T-cell (primary cell): ENCODE measurements at regions not wholly inside any gene's neighbourhood (a gene's known extent, or its start where the extent isn't known, plus 50 kb on each side); places are given as distances from the start of the nearest gene placed in this dataset.

ENCODE experiments used
- ATAC-seq, 4 experiments: fragments of 200-7000 bp in 3 of 4; fragments of 150-1000 bp in 1 of 4; cut with Tn5 transposase; replicated peaks in 1 of 4; 1 replicate in 3 of 4; 2 replicates in 1 of 4; pipeline ENCODE4 v1.10.0; 2021; ENCODE audit warnings: moderate library complexity in 3 of 4, mild to moderate bottlenecking in 2 of 4, moderate number of reproducible peaks in 1 of 4
- CTCF ChIA-PET, 2 donors: fragments of 300-600 bp; sonication (Branson Sonifier 250); formaldehyde crosslinking; loops; one replicate each; lab custom pipeline; 2022; ENCODE audit warnings: antibody characterized with exemption in 2 of 2; lab: Charles Lee
- POLR2A ChIA-PET, 2 donors: fragments of 300-600 bp; sonication (Branson Sonifier 250); formaldehyde crosslinking; loops; one replicate each; lab custom pipeline; 2022; ENCODE audit warnings: antibody characterized with exemption in 2 of 2; lab: Charles Lee
- DNase-seq, 35 experiments: peaks; one replicate each; pipeline versions ENCODE4 v3.0.0 to v3.0.0-alpha.2; 2013 to 2023
- H3K27ac ChIP-seq: one replicate; pipeline ENCODE4 v1.5.1; 2013; ENCODE audit warnings: low read length
- H3K27me3 ChIP-seq, 2 experiments: replicated peaks in 1 of 2; 1 replicate in 1 of 2; 2 replicates in 1 of 2; pipeline versions ENCODE4 v1.6.1 to v1.7.0; 2013; ENCODE audit warnings: low read length in 1 of 2, mixed read lengths in 1 of 2; ENCODE audit not compliant: control insufficient read depth in 2 of 2, insufficient read depth in 2 of 2; ENCODE audit errors: extremely low read depth in 1 of 2
- H3K36me3 ChIP-seq, 2 donors: 1 replicate in 1 of 2; 2 replicates in 1 of 2; pipeline versions ENCODE4 v1.6.1 to v1.7.0; 2013; ENCODE audit warnings: low read length in 1 of 2; ENCODE audit not compliant: control insufficient read depth in 2 of 2, insufficient read depth in 1 of 2; ENCODE audit errors: extremely low read depth in 1 of 2
- H3K4me1 ChIP-seq, 2 experiments: 1 replicate in 1 of 2; 2 replicates in 1 of 2; pipeline versions ENCODE4 v1.6.1 to v1.7.0; 2013; ENCODE audit warnings: low read length in 2 of 2, mixed read lengths in 1 of 2; ENCODE audit not compliant: insufficient read depth in 2 of 2, control insufficient read depth in 1 of 2; ENCODE audit errors: extremely low read depth in 1 of 2
- H3K4me3 ChIP-seq, 2 donors: 1 replicate in 1 of 2; 2 replicates in 1 of 2; pipeline versions ENCODE4 v1.5.1 to v1.7.0; 2013; ENCODE audit warnings: mild to moderate bottlenecking in 2 of 2, low read length in 1 of 2, moderate library complexity in 1 of 2; ENCODE audit not compliant: control insufficient read depth in 1 of 2; ENCODE audit errors: extremely low read depth in 1 of 2
- H3K9me3 ChIP-seq: 2 replicates; pipeline ENCODE4 v1.7.0; 2013
- H3K27ac Mint-ChIP-seq, 2 donors: one replicate each; pipeline ENCODE4 v1.8.0; 2020 to 2021; ENCODE audit warnings: mild to moderate bottlenecking in 2 of 2, mixed read lengths in 2 of 2
- H3K27me3 Mint-ChIP-seq, 2 donors: one replicate each; pipeline ENCODE4 v1.8.0; 2021 to 2022; ENCODE audit warnings: mixed read lengths in 2 of 2
- H3K36me3 Mint-ChIP-seq: one replicate; pipeline ENCODE4 v1.8.0; 2021; ENCODE audit warnings: mixed read lengths
- H3K4me1 Mint-ChIP-seq, 3 donors: one replicate each; pipeline ENCODE4 v1.8.0; 2020 to 2022; ENCODE audit warnings: mixed read lengths in 3 of 3, mild to moderate bottlenecking in 1 of 3
- H3K4me3 Mint-ChIP-seq, 3 donors: one replicate each; pipeline ENCODE4 v1.8.0; 2020 to 2022; ENCODE audit warnings: mild to moderate bottlenecking in 3 of 3, mixed read lengths in 3 of 3, moderate library complexity in 3 of 3
- H3K9me3 Mint-ChIP-seq, 3 donors: one replicate each; pipeline ENCODE4 v1.8.0; 2020 to 2022; ENCODE audit warnings: mixed read lengths in 3 of 3
- WGBS: methylation state at CpG from one replicate; pipeline ENCODE4 v1.1.5; 2013; ENCODE audit warnings: missing lambda C conversion rate; ENCODE audit not compliant: insufficient coverage; 5-methylcytosine and 5-hydroxymethylcytosine counted together

- Mint-ChIP-seq H3K27ac (no peak overlapping the region), H3K36me3 (no peaks in the 10 kb centered on the region), H3K4me3 (no peak overlapping the region), H3K4me1 (no peaks in the 10 kb centered on the region), H3K9me3 (peaks cover 5 to 16% (median 15%) of the 10 kb centered on the region in 3 donors), H3K27me3 (no peaks in the 10 kb centered on the region)
- no peaks in the 10 kb centered on the region for H3K9me3 ChIP-seq
- H3K27ac ChIP-seq: no peak overlapping the region
- ATAC-seq (no peak), DNase-seq (no peak)
- H3K27me3 ChIP-seq: no peaks in the 10 kb centered on the region
- CTCF ChIA-PET: no interaction called here
- POLR2A ChIA-PET: no interaction called here
- no peaks in the 10 kb centered on the region for H3K4me1 ChIP-seq
- WGBS: 71% methylated on average over 3 of the region's 3 CpGs
- no peaks in the 10 kb centered on the region for H3K36me3 ChIP-seq
- H3K4me3 ChIP-seq: no peak overlapping the region
Observed at GRCh38 chr10:54908019-54908418, 107.0 kb upstream of the PCDH15 start.

GRCh38 chr10:54906940-54907339, 105.9 kb upstream of the PCDH15 start:
- Mint-ChIP-seq H3K9me3 (peaks cover 5 to 24% (median 13%) of the 10 kb centered on the region in 3 donors), H3K36me3 (no peaks in the 10 kb centered on the region), H3K4me1 (no peaks in the 10 kb centered on the region), H3K4me3 (no peak overlapping the region), H3K27me3 (no peaks in the 10 kb centered on the region), H3K27ac (no peak overlapping the region)
- H3K27ac ChIP-seq: no peak overlapping the region
- CTCF ChIA-PET: no interaction called here
- no peaks in the 10 kb centered on the region for H3K36me3 ChIP-seq
- ATAC-seq: no peak
- no peak overlapping the region for H3K4me3 ChIP-seq
- H3K4me1 ChIP-seq: no peaks in the 10 kb centered on the region
- no peaks in the 10 kb centered on the region for H3K27me3 ChIP-seq
- no peak for DNase-seq
- H3K9me3 ChIP-seq: no peaks in the 10 kb centered on the region
- POLR2A ChIA-PET: no interaction called here

- Histone ChIP-seq H3K4me3 (no peak overlapping the region), H3K27ac (no peak overlapping the region), H3K36me3 (no peaks in the 10 kb centered on the region), H3K9me3 (no peaks in the 10 kb centered on the region), H3K27me3 (no peaks in the 10 kb centered on the region), H3K4me1 (no peaks in the 10 kb centered on the region)
- Mint-ChIP-seq H3K27me3 (no peaks in the 10 kb centered on the region), H3K4me1 (no peaks in the 10 kb centered on the region), H3K27ac (no peak overlapping the region), H3K4me3 (no peak overlapping the region), H3K36me3 (no peaks in the 10 kb centered on the region), H3K9me3 (peaks cover 5 to 16% (median 10%) of the 10 kb centered on the region in 3 donors)
- CTCF ChIA-PET: no interaction called here
- no CpG with 5 or more reads among the region's 2 CpGs for WGBS
- POLR2A ChIA-PET: no interaction called here
- ATAC-seq (no peak), DNase-seq (no peak)
Observed at GRCh38 chr10:54905578-54906192, 104.7 kb upstream of the PCDH15 start.

GRCh38 chr10:54904833-54905232, 103.8 kb upstream of the PCDH15 start:
- Mint-ChIP-seq H3K36me3 (no peaks in the 10 kb centered on the region), H3K4me3 (no peak overlapping the region), H3K27me3 (no peaks in the 10 kb centered on the region), H3K27ac (no peak overlapping the region), H3K4me1 (no peaks in the 10 kb centered on the region), H3K9me3 (peaks cover 0 to 10% (median 6%) of the 10 kb centered on the region in 3 donors)
- Histone ChIP-seq H3K27me3 (no peaks in the 10 kb centered on the region), H3K4me3 (no peak overlapping the region), H3K9me3 (no peaks in the 10 kb centered on the region), H3K4me1 (no peaks in the 10 kb centered on the region), H3K36me3 (no peaks in the 10 kb centered on the region), H3K27ac (no peak overlapping the region)
- no peak for DNase-seq
- ATAC-seq: no peak
- ChIA-PET POLR2A (no interaction called here), CTCF (no interaction called here)
- no CpG with 5 or more reads among the region's 1 CpG for WGBS

GRCh38 chr10:54903745-54904144, 102.7 kb upstream of the PCDH15 start:
- no peaks in the 10 kb centered on the region for H3K27me3 Mint-ChIP-seq
- POLR2A ChIA-PET: no interaction called here
- CTCF ChIA-PET: no interaction called here

GRCh38 chr10:54900584-54900983, 99.6 kb upstream of the PCDH15 start:
- Mint-ChIP-seq H3K4me3 (no peak overlapping the region), H3K27me3 (no peaks in the 10 kb centered on the region), H3K36me3 (no peaks in the 10 kb centered on the region), H3K27ac (no peak overlapping the region), H3K4me1 (no peaks in the 10 kb centered on the region), H3K9me3 (peaks cover 0 to 13% (median 10%) of the 10 kb centered on the region in 3 donors)
- Histone ChIP-seq H3K36me3 (no peaks in the 10 kb centered on the region), H3K27ac (no peak overlapping the region), H3K4me3 (no peak overlapping the region), H3K4me1 (no peaks in the 10 kb centered on the region), H3K27me3 (no peaks in the 10 kb centered on the region), H3K9me3 (no peaks in the 10 kb centered on the region)
- CTCF ChIA-PET: no interaction called here
- POLR2A ChIA-PET: interaction anchor here in 1 of 2 donors (0.6 kb wide), 1 partner anchor 294 kb away, joined by 3 read pairs; no protein-coding TSS in a partner anchor
- ATAC-seq: no peak
- DNase-seq: no peak
- no CpG with 5 or more reads among the region's 1 CpG for WGBS

More at GRCh38 chr10:54903745-54904144, 102.7 kb upstream of the PCDH15 start:
- no CpG with 5 or more reads among the region's 1 CpG for WGBS
- no peaks in the 10 kb centered on the region for H3K4me1 ChIP-seq
- H3K27ac ChIP-seq: no peak overlapping the region
- no peak overlapping the region for H3K4me3 ChIP-seq
- DNase-seq (no peak), ATAC-seq (no peak)
- no peaks in the 10 kb centered on the region for H3K4me1 Mint-ChIP-seq
- H3K27ac Mint-ChIP-seq: no peak overlapping the region
- H3K9me3 Mint-ChIP-seq: peaks cover 0 to 10% (median 6%) of the 10 kb centered on the region in 3 donors
- H3K36me3 ChIP-seq: no peaks in the 10 kb centered on the region
- no peaks in the 10 kb centered on the region for H3K27me3 ChIP-seq
- H3K4me3 Mint-ChIP-seq: no peak overlapping the region
- H3K36me3 Mint-ChIP-seq: no peaks in the 10 kb centered on the region
- H3K9me3 ChIP-seq: no peaks in the 10 kb centered on the region

- WGBS: 10% methylated on average over 3 of the region's 5 CpGs
- H3K27me3 Mint-ChIP-seq: no peaks in the 10 kb centered on the region
Observed at GRCh38 chr10:54880996-54881395, 80.0 kb upstream of the PCDH15 start.

More at GRCh38 chr10:54880996-54881395, 80.0 kb upstream of the PCDH15 start:
- Mint-ChIP-seq H3K9me3 (peaks cover 3 to 5% (median 4%) of the 10 kb centered on the region in 3 donors), H3K27ac (no peak overlapping the region), H3K4me3 (no peak overlapping the region), H3K36me3 (no peaks in the 10 kb centered on the region), H3K4me1 (no peaks in the 10 kb centered on the region)
- H3K36me3 ChIP-seq: no peaks in the 10 kb centered on the region
- no peaks in the 10 kb centered on the region for H3K4me1 ChIP-seq
- ATAC-seq (no peak), DNase-seq (no peak)
- no peak overlapping the region for H3K4me3 ChIP-seq
- POLR2A ChIA-PET: no interaction called here
- H3K9me3 ChIP-seq: no peaks in the 10 kb centered on the region
- H3K27ac ChIP-seq: no peak overlapping the region
- H3K27me3 ChIP-seq: no peaks in the 10 kb centered on the region
- CTCF ChIA-PET: no interaction called here
